Bronchial epithelial cell (primary cell): ENCODE measurements at regions not wholly inside any gene's neighbourhood (a gene's known extent, or its start where the extent isn't known, plus 50 kb on each side); places are given as distances from the start of the nearest gene placed in this dataset.
A peak's percentile ranks its signal among the peaks of the same experiment; 100 is the strongest.

Experiments
- DNase-seq: peaks from one replicate; pipeline ENCODE4 v3.0.0-alpha.2; 2010; ENCODE audit warnings: low read depth
- FAIRE-seq: peaks from 2 replicates; lab custom pipeline; 2011; peaks lifted over from hg19 to GRCh38; lab: Jason Lieb, UNC
- H3K27me3 ChIP-seq: 2 replicates; pipeline ENCODE4 v1.5.1; 2011; ENCODE audit warnings: low read length; ENCODE audit not compliant: control insufficient read depth, insufficient read depth
- H3K36me3 ChIP-seq: 2 replicates; pipeline ENCODE4 v1.5.1; 2011; ENCODE audit warnings: low read length; ENCODE audit not compliant: control insufficient read depth, insufficient read depth
- H3K4me3 ChIP-seq: 2 replicates; pipeline ENCODE4 v1.5.1; 2011; ENCODE audit warnings: mild to moderate bottlenecking, low read depth, low read length, control low read depth
- TF ChIP-seq, protein P1 (sequence below): IDR thresholded peaks from 2 replicates; pipeline ENCODE4 v1.5.1; 2011; ENCODE audit warnings: mild to moderate bottlenecking, moderate library complexity, low read length, control low read depth, inconsistent platforms; ENCODE audit not compliant: insufficient read depth, severe bottlenecking

DNA sequence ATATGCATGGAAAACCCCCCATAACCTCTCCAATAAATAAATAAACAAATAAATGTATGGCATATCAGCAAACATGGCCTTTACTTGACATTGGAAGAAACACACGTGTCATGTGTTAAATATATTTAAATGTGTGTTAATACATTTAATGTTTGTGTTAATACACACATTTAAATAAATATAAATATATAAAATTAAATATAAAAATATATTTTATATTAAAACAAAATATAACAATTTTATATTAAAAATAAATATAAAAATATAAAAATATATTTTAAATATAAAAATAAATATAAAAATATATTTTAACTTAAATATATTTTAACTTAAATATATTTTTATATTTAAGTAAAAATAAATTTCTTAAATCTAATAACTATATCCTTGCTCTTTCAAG is 187.6 kb upstream of the CXXC4 start:
- no peak for DNase-seq
- Histone ChIP-seq H3K27me3 (no peaks in the 10 kb centered on the region), H3K36me3 (no peaks in the 10 kb centered on the region), H3K4me3 (no peak overlapping the region)
- FAIRE-seq, result no peak
- TF ChIP-seq, protein P1, sequence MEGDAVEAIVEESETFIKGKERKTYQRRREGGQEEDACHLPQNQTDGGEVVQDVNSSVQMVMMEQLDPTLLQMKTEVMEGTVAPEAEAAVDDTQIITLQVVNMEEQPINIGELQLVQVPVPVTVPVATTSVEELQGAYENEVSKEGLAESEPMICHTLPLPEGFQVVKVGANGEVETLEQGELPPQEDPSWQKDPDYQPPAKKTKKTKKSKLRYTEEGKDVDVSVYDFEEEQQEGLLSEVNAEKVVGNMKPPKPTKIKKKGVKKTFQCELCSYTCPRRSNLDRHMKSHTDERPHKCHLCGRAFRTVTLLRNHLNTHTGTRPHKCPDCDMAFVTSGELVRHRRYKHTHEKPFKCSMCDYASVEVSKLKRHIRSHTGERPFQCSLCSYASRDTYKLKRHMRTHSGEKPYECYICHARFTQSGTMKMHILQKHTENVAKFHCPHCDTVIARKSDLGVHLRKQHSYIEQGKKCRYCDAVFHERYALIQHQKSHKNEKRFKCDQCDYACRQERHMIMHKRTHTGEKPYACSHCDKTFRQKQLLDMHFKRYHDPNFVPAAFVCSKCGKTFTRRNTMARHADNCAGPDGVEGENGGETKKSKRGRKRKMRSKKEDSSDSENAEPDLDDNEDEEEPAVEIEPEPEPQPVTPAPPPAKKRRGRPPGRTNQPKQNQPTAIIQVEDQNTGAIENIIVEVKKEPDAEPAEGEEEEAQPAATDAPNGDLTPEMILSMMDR, result no peak

DNA sequence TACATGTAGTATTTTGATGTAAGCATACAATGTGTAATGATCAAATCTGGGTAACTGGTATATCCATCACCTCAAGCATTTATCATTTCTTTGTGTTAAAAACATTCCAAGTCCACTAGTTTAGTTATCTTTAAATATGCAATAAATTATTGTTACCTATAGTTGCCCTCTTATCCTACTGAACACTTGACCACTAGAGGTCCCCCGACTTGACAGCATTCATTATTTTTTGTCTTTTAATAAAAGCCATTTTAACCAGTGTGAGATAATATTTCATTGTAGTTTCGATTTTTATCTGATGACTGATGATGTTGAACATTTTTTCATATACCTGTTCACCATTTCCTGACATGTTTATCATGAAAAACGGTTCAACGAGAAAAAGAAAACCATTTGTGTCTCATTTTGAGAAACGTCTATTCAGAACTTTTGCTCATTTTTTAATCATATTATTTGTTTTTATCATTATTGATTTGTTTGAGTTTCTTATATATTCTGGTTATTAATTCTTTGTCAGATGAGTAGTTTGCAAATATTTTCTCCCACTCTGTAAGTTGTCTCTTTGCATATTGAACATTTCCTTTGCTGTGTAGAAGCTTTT is 199.0 kb upstream of the CXXC4 start:
- FAIRE-seq (no peak), DNase-seq (peak; percentile 26)
- Histone ChIP-seq H3K27me3 (no peaks in the 10 kb centered on the region), H3K36me3 (no peaks in the 10 kb centered on the region), H3K4me3 (no peak overlapping the region)
- TF ChIP-seq, protein P1, result peak; percentile 32

DNA sequence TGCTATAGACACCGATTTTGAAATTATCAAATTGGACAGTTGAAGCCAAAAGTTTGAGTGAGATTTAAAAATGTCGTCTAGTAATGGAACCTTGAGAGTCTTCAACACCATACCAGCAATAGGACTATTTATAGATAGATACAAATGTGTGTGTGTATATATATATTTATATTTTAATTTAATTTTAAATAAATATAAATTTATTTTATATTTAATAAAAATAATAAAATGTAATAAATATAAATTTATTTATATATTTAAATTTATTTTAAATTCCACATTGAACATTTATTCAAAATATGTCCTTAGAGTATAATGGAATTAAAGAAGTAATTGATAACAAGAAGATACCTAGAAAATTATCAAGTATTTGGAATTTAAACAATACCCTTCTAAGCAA is 221.9 kb upstream of the CXXC4 start:
- FAIRE-seq, result no peak
- Histone ChIP-seq H3K4me3 (no peak overlapping the region), H3K36me3 (no peaks in the 10 kb centered on the region), H3K27me3 (no peaks in the 10 kb centered on the region)
- TF ChIP-seq, protein P1, result no peak
- DNase-seq, result no peak

DNA sequence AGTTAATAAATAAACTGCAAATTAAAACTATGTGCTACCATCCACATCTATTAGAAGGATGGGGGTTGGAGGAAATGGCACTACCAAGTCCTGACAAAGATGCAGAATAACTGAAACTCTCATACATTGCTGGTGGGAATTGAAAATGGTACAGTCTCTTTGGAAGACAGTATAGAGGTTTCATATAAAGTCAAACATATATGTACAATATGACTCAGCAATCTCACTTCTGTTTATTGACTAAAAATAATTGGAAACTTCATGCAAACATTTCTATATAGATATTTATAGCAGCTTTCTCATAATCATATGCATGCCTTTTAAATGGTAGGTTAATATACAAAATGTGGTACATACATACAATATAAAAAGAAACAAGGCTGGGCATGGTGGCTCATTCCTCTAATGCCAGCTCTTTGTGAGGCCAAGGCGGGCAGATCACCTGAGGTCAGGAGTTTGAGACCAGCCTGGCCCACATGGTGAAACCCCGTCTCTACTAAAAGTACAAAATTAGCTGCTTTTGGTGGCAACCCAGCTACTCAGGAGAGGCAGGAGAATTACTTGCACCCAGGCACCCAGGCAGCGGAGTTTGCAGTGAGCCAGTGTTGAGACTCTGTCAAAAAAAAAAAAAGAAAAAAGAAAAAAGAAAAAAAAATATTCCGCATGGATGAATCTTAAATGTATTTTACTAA is 225.0 kb upstream of the CXXC4 start:
- no peaks in the 10 kb centered on the region for H3K36me3 ChIP-seq
- TF ChIP-seq, protein P1, result no peak
- FAIRE-seq (no peak), DNase-seq (no peak)
- no peaks in the 10 kb centered on the region for H3K27me3 ChIP-seq
- H3K4me3 ChIP-seq, result no peak overlapping the region

DNA sequence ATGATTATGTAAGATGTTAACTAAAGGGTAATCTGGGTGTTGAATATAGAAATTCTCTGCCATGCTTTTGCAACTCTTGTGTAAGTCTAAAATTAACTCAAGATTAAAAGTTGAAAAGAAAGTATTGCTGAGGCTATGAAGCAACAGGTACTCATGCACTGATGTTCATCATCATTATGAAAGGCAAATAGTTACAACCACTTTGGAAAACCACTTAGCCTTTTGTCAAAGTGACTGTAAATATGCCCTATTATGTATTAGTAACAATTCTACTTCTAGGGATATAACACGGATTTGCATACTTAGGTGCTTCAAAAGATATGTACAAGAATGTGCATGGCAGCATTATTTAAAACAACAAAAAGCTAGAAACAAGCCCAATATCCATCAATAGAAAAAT is 227.8 kb upstream of the CXXC4 start:
- H3K4me3 ChIP-seq, result no peak overlapping the region
- TF ChIP-seq, protein P1, result no peak
- H3K27me3 ChIP-seq, result no peaks in the 10 kb centered on the region
- H3K36me3 ChIP-seq, result no peaks in the 10 kb centered on the region
- FAIRE-seq (no peak), DNase-seq (no peak)
